Spleen (tissue), 11 donors: ENCODE measurements at regions not wholly inside any gene's neighbourhood (a gene's known extent, or its start where the extent isn't known, plus 50 kb on each side); places are given as distances from the start of the nearest gene placed in this dataset.

Source experiments
- DNase-seq: peaks from one replicate; pipeline ENCODE4 v3.0.0-alpha.2; 2020
- H3K27ac ChIP-seq, 8 donors: fragments of 200-600 bp; sonication (generic) in 7 of 8; 1 replicate in 4 of 8; 2 replicates in 4 of 8; pipeline versions ENCODE4 v1.5.0 to v1.8.0; 2016 to 2021; ENCODE audit warnings: inconsistent platforms in 4 of 8, mild to moderate bottlenecking in 4 of 8, moderate library complexity in 1 of 8
- H3K27me3 ChIP-seq, 7 donors: fragments of 200-600 bp; sonication (generic) in 6 of 7; replicated peaks in 1 of 7; 1 replicate in 4 of 7; 2 replicates in 3 of 7; pipeline versions ENCODE4 v1.5.0 to v1.8.0; 2016 to 2021; ENCODE audit warnings: inconsistent platforms in 3 of 7, mild to moderate bottlenecking in 1 of 7
- H3K36me3 ChIP-seq, 6 donors: fragments of 200-600 bp; sonication (generic) in 5 of 6; 1 replicate in 4 of 6; 2 replicates in 2 of 6; pipeline versions ENCODE4 v1.5.0 to v1.8.0; 2016 to 2021; ENCODE audit warnings: inconsistent platforms in 2 of 6
- H3K4me1 ChIP-seq, 6 donors: fragments of 200-600 bp; sonication (generic) in 5 of 6; 1 replicate in 3 of 6; 2 replicates in 3 of 6; pipeline versions ENCODE4 v1.5.0 to v1.8.0; 2016 to 2021; ENCODE audit warnings: inconsistent platforms in 3 of 6
- H3K4me3 ChIP-seq, 8 donors: fragments of 200-600 bp; sonication (generic) in 7 of 8; 1 replicate in 4 of 8; 2 replicates in 4 of 8; pipeline versions ENCODE4 v1.5.0 to v1.8.0; 2016 to 2021; ENCODE audit warnings: inconsistent platforms in 4 of 8, mild to moderate bottlenecking in 4 of 8, moderate library complexity in 2 of 8
- H3K9me3 ChIP-seq, 8 donors: fragments of 200-600 bp; sonication (generic) in 7 of 8; 1 replicate in 4 of 8; 2 replicates in 4 of 8; pipeline versions ENCODE4 v1.5.0 to v1.8.0; 2016 to 2021; ENCODE audit warnings: inconsistent platforms in 4 of 8
- POLR2A ChIP-seq, 3 donors: fragments of 450-650 bp; IDR thresholded peaks; one replicate each; pipeline ENCODE4 v1.5.1; 2017; ENCODE audit warnings: antibody characterized with exemption in 3 of 3, mild to moderate bottlenecking in 1 of 3
- POLR2AphosphoS5 ChIP-seq, 3 donors: sonication (generic); formaldehyde crosslinking; IDR thresholded peaks; one replicate each; pipeline ENCODE4 v1.5.1; 2017; ENCODE audit warnings: antibody characterized with exemption in 3 of 3
- WGBS, 5 donors: extraction: QIAGEN DNeasy Blood & Tissue Kit in 3 of 5; methylation state at CpG; one replicate each; pipeline versions ENCODE4 v1.1.5 to v1.1.7; 2013 to 2018; 5-methylcytosine and 5-hydroxymethylcytosine counted together
- intact Hi-C: fragments of 100-400 bp; cut with DNase I; formaldehyde crosslinking; loops from one replicate; pipeline ENCODE4 v1.15.0; 2023; ENCODE audit warnings: low total_unique reads
- TF ChIP-seq, protein P1 (sequence below), 11 experiments: fragments of 200-600 bp in 7 of 11; fragments of 450-650 bp in 4 of 11; sonication (generic) in 4 of 11; IDR thresholded peaks in 8 of 11; conservative IDR thresholded peaks in 3 of 11; 1 replicate in 7 of 11; 2 replicates in 4 of 11; pipeline versions ENCODE4 v1.4.0 to v1.8.0; 2016 to 2021; ENCODE audit warnings: antibody characterized with exemption in 11 of 11, inconsistent platforms in 4 of 11, mild to moderate bottlenecking in 1 of 11
- donor health status: healthy with polysubstance abuse.
- donor health status: DM: no; HTN: no; CAD: no; lungs with moderate emphysema.
- donor health status: DM: no; HTN: no; CAD: no.
- donor health status: Bipolar disorder and iron deficiency.
- donor health status: healthy.
- donor health status: DM: no; HTN: no; CAD: no.
- donor health status: DM: yes; HTN: yes; CAD: no.

DNA sequence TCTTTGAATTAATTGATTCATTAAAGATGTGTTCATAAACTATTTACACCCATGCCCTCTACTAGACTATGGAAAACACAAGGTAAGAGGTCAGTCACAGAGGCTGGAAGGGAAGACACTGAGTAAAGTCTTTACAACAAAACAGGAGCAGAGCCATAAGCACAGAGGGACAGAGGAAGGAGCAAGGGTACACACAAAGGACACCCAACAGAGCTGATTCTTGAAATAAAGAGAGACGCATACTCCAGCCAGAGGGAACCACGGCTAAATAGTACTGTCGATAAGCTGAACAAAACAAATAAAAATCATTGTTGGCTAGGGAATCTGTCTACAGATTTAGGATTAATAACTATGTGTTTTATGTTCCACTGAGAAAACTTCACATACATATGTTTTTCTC lies 289.2 kb downstream of the EFNB2 start:
- no peaks in the 10 kb centered on the region for H3K36me3 ChIP-seq
- intact Hi-C loops = no loop called here
- WGBS, 5 donors = 92 to 94% (median 92%) methylated on average over 3 of the region's 3 CpGs
- DNase-seq = no peak
- no peaks in the 10 kb centered on the region for H3K9me3 ChIP-seq
- no peaks in the 10 kb centered on the region for H3K27me3 ChIP-seq
- no peak overlapping the region for H3K27ac ChIP-seq
- TF ChIP-seq POLR2A (IDR thresholded peaks at IDR 0.05) = no peak
- no peak for TF ChIP-seq POLR2AphosphoS5 (IDR thresholded peaks at IDR 0.05)
- TF ChIP-seq, protein P1, sequence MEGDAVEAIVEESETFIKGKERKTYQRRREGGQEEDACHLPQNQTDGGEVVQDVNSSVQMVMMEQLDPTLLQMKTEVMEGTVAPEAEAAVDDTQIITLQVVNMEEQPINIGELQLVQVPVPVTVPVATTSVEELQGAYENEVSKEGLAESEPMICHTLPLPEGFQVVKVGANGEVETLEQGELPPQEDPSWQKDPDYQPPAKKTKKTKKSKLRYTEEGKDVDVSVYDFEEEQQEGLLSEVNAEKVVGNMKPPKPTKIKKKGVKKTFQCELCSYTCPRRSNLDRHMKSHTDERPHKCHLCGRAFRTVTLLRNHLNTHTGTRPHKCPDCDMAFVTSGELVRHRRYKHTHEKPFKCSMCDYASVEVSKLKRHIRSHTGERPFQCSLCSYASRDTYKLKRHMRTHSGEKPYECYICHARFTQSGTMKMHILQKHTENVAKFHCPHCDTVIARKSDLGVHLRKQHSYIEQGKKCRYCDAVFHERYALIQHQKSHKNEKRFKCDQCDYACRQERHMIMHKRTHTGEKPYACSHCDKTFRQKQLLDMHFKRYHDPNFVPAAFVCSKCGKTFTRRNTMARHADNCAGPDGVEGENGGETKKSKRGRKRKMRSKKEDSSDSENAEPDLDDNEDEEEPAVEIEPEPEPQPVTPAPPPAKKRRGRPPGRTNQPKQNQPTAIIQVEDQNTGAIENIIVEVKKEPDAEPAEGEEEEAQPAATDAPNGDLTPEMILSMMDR (IDR thresholded peaks at IDR 0.05 in 8 of 11, conservative IDR thresholded peaks at IDR 0.05 in 3 of 11) = no peak
- H3K4me3 ChIP-seq = no peak overlapping the region
- no peaks in the 10 kb centered on the region for H3K4me1 ChIP-seq

DNA sequence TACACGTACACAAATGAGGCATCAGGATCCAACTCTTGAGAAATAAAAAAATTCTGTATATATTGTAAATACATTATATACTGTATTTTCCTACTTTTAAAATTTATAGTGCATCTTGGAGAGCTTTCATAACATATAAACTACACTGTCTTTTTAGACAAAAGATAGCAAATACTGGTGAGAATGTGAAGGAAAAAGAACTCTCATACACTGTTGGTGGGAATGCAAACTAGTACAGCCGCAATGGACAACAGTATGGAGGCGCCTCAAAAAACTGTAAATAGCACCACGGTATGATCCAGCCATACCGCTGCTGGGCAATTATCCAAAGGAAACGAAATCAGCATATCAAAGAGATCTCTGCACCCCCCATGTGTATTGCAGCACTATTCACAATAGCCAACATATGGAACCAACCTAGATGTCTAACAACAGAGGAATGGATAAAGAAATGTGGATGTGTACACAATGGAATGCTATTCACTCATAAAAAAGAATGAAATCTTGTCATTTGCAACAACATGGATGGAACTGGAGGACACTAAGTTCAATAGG lies 292.4 kb downstream of the EFNB2 start:
- TF ChIP-seq, protein P1 (IDR thresholded peaks at IDR 0.05 in 8 of 11, conservative IDR thresholded peaks at IDR 0.05 in 3 of 11) = no peak
- TF ChIP-seq POLR2AphosphoS5 (IDR thresholded peaks at IDR 0.05) (no peak), POLR2A (IDR thresholded peaks at IDR 0.05) (no peak)
- WGBS, 5 donors = 87 to 94% (median 88%) methylated on average over 6 of the region's 6 CpGs
- DNase-seq = no peak
- H3K27ac ChIP-seq = no peak overlapping the region
- H3K9me3 ChIP-seq = no peaks in the 10 kb centered on the region
- no peaks in the 10 kb centered on the region for H3K4me1 ChIP-seq
- no peaks in the 10 kb centered on the region for H3K27me3 ChIP-seq
- no peaks in the 10 kb centered on the region for H3K36me3 ChIP-seq
- H3K4me3 ChIP-seq = no peak overlapping the region
- intact Hi-C loops = no loop called here

DNA sequence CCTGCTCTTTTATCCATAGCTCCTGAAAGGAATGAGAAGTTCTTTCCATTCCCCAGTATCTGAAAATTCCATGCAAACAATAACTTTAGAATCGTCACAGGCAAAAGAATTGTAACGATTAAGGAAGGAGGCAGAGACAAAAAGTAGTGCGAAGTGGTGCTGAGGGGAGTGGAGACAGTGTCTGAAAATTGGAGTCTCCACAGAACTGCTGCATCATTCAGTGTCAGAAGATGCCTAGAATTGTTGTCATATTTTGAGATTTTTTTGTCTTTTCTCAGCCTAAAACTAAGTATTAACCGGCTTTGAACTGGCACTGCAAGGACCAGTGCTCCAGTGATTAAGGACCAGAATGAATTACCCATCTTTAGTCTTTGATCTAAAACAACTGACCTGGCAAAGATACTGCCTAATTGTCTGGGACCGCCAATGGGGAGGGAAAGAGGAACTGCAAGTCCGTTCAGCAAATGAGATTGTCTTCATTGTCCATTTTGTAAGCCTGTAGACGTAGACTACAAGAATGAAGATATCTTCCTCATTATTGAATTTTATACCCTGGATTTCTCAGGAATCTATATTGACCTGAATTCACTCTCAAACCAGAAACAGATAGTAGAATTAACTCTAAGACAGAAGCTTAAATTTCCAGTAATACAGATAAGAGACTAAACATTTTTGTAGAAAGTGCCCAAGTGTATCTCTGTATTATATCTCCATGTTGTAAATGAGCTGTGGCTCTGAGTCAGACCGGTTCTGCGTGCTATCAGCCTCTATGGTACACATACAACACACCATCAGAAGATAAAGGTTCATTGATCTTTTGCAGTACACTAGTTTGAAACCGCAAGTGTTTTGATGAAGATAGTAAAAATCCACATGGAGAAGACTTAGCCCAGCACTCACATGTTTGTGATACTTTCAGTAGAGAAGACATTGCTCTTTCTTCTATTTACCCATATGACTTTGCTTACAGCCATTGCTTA lies 293.2 kb downstream of the EFNB2 start:
- no peak for DNase-seq
- no peaks in the 10 kb centered on the region for H3K9me3 ChIP-seq
- TF ChIP-seq POLR2A (IDR thresholded peaks at IDR 0.05) (no peak), POLR2AphosphoS5 (IDR thresholded peaks at IDR 0.05) (no peak)
- TF ChIP-seq, protein P1 (IDR thresholded peaks at IDR 0.05 in 8 of 11, conservative IDR thresholded peaks at IDR 0.05 in 3 of 11) = no peak
- 80 to 91% (median 90%) methylated on average over 10 of the region's 10 CpGs for WGBS, 5 donors
- H3K4me3 ChIP-seq = no peak overlapping the region
- intact Hi-C loops = no loop called here
- no peaks in the 10 kb centered on the region for H3K27me3 ChIP-seq
- no peaks in the 10 kb centered on the region for H3K4me1 ChIP-seq
- H3K27ac ChIP-seq = no peak overlapping the region
- no peaks in the 10 kb centered on the region for H3K36me3 ChIP-seq

DNA sequence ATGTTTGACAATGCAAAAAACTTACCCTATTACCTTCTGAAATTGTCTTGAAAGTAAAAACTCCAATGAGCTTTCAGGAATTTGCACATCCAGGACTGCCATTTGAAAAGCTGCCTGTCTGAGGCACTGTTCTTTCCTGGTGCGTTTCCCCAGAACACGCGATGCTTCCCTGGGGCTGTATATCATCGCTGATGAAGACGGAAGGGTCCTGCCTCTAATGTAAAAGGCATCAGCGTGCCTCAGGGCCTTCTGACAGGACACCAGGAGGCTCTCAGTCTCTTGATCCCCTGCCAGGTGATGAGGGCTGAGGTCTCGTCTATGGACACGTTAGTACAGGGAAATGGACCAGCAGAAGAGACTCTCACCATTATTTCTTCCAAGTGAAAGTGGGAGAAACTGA lies 296.8 kb downstream of the EFNB2 start:
- no peak for DNase-seq
- Histone ChIP-seq H3K4me1 (no peaks in the 10 kb centered on the region), H3K36me3 (no peaks in the 10 kb centered on the region), H3K27ac (no peak overlapping the region), H3K27me3 (no peaks in the 10 kb centered on the region), H3K9me3 (no peaks in the 10 kb centered on the region), H3K4me3 (no peak overlapping the region)
- intact Hi-C loops = no loop called here
- 77 to 84% (median 83%) methylated on average over 8 of the region's 8 CpGs for WGBS, 5 donors
- TF ChIP-seq, protein P1 (IDR thresholded peaks at IDR 0.05 in 8 of 11, conservative IDR thresholded peaks at IDR 0.05 in 3 of 11) = no peak
- no peak for TF ChIP-seq POLR2AphosphoS5 (IDR thresholded peaks at IDR 0.05)
- TF ChIP-seq POLR2A (IDR thresholded peaks at IDR 0.05) = no peak
